Spleen (tissue), 11 donors: ENCODE measurements at regions not wholly inside any gene's neighbourhood (a gene's known extent, or its start where the extent isn't known, plus 50 kb on each side); places are given as distances from the start of the nearest gene placed in this dataset.

Experiments used
- DNase-seq: peaks from one replicate; pipeline ENCODE4 v3.0.0-alpha.2; 2020
- H3K27ac ChIP-seq, 8 donors: fragments of 200-600 bp; sonication (generic) in 7 of 8; 1 replicate in 4 of 8; 2 replicates in 4 of 8; pipeline versions ENCODE4 v1.5.0 to v1.8.0; 2016 to 2021; ENCODE audit warnings: inconsistent platforms in 4 of 8, mild to moderate bottlenecking in 4 of 8, moderate library complexity in 1 of 8
- H3K27me3 ChIP-seq, 7 donors: fragments of 200-600 bp; sonication (generic) in 6 of 7; replicated peaks in 1 of 7; 1 replicate in 4 of 7; 2 replicates in 3 of 7; pipeline versions ENCODE4 v1.5.0 to v1.8.0; 2016 to 2021; ENCODE audit warnings: inconsistent platforms in 3 of 7, mild to moderate bottlenecking in 1 of 7
- H3K36me3 ChIP-seq, 6 donors: fragments of 200-600 bp; sonication (generic) in 5 of 6; 1 replicate in 4 of 6; 2 replicates in 2 of 6; pipeline versions ENCODE4 v1.5.0 to v1.8.0; 2016 to 2021; ENCODE audit warnings: inconsistent platforms in 2 of 6
- H3K4me1 ChIP-seq, 6 donors: fragments of 200-600 bp; sonication (generic) in 5 of 6; 1 replicate in 3 of 6; 2 replicates in 3 of 6; pipeline versions ENCODE4 v1.5.0 to v1.8.0; 2016 to 2021; ENCODE audit warnings: inconsistent platforms in 3 of 6
- H3K4me3 ChIP-seq, 8 donors: fragments of 200-600 bp; sonication (generic) in 7 of 8; 1 replicate in 4 of 8; 2 replicates in 4 of 8; pipeline versions ENCODE4 v1.5.0 to v1.8.0; 2016 to 2021; ENCODE audit warnings: inconsistent platforms in 4 of 8, mild to moderate bottlenecking in 4 of 8, moderate library complexity in 2 of 8
- H3K9me3 ChIP-seq, 8 donors: fragments of 200-600 bp; sonication (generic) in 7 of 8; 1 replicate in 4 of 8; 2 replicates in 4 of 8; pipeline versions ENCODE4 v1.5.0 to v1.8.0; 2016 to 2021; ENCODE audit warnings: inconsistent platforms in 4 of 8
- POLR2A ChIP-seq, 3 donors: fragments of 450-650 bp; IDR thresholded peaks; one replicate each; pipeline ENCODE4 v1.5.1; 2017; ENCODE audit warnings: antibody characterized with exemption in 3 of 3, mild to moderate bottlenecking in 1 of 3
- POLR2AphosphoS5 ChIP-seq, 3 donors: sonication (generic); formaldehyde crosslinking; IDR thresholded peaks; one replicate each; pipeline ENCODE4 v1.5.1; 2017; ENCODE audit warnings: antibody characterized with exemption in 3 of 3
- WGBS, 5 donors: extraction: QIAGEN DNeasy Blood & Tissue Kit in 3 of 5; methylation state at CpG; one replicate each; pipeline versions ENCODE4 v1.1.5 to v1.1.7; 2013 to 2018; 5-methylcytosine and 5-hydroxymethylcytosine counted together
- intact Hi-C: fragments of 100-400 bp; cut with DNase I; formaldehyde crosslinking; loops from one replicate; pipeline ENCODE4 v1.15.0; 2023; ENCODE audit warnings: low total_unique reads
- TF ChIP-seq, protein P1 (sequence below), 11 experiments: fragments of 200-600 bp in 7 of 11; fragments of 450-650 bp in 4 of 11; sonication (generic) in 4 of 11; IDR thresholded peaks in 8 of 11; conservative IDR thresholded peaks in 3 of 11; 1 replicate in 7 of 11; 2 replicates in 4 of 11; pipeline versions ENCODE4 v1.4.0 to v1.8.0; 2016 to 2021; ENCODE audit warnings: antibody characterized with exemption in 11 of 11, inconsistent platforms in 4 of 11, mild to moderate bottlenecking in 1 of 11
- donor health status: healthy with polysubstance abuse.
- donor health status: DM: no; HTN: no; CAD: no; lungs with moderate emphysema.
- donor health status: DM: no; HTN: no; CAD: no.
- donor health status: Bipolar disorder and iron deficiency.
- donor health status: healthy.
- donor health status: DM: no; HTN: no; CAD: no.
- donor health status: DM: yes; HTN: yes; CAD: no.

DNA sequence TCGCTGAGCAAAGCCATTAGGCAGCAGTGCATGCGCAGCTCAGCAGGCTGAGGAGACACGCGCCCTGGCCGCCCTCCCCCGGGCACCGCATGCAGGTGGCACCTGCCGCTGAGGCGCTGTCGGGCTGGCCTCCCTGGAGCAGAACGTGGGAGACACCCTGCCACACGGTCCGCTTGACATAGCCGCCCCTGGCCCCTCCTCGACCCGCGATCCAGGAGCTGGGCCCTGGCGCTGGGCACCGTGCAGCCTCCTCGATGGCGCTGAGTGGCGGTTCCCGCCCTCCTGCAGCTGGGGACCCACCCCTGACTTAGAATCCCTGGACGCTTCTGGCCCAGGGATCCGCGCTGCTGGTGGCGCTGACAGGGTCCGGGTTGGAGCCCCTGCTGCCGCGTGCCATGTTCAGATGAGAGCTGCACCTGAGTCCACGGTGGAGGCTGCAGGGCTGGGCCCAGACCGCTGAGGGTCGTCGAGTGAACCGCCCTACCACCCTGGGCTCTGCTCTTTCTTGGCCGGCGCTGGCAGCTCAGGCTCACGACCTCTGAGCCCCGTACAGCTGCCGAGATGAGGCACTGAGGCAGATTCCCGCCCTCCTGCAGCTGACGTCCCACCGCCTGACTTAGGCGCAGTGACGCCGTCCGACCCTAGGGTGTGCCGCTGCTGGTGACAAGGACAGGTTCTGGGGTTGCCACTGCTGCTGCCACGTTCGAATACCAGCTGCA lies 116.8 kb downstream of the OR13A1 start:
- H3K27me3 ChIP-seq: no peaks in the 10 kb centered on the region

DNA sequence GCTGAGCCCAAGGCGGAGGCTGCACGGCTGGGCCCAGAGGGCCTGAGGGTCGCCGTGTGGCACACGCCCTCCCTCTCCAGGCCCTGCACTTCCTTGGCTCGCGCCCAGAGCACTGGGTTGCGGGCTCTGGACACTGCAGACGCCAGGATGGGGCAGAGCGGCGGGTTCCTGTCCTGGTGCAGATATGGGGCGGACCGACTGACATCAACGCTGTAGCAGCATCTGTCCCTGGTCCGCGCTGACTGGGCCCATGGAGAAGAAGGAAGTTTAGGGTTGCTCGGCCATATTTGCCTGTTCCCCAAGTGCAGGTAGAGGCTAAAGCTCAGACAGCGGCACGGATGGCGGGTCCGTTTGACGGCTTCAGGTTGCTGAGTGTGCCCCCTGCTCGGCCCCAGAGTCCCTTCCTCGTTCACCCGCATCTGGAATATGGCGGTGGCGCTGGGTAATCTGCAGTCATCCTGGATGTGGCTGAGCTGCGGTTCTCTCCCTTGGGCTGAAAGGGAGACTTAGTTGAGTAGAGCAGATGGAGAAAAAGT lies 116.1 kb downstream of the OR13A1 start:
- 76 to 96% (median 83%) methylated on average over 12 to 28 of the region's 28 CpGs for WGBS, 5 donors
- no peak overlapping the region for H3K27ac ChIP-seq
- H3K27me3 ChIP-seq: no peaks in the 10 kb centered on the region
- no peaks in the 10 kb centered on the region for H3K4me1 ChIP-seq
- no peak for DNase-seq
- H3K4me3 ChIP-seq: no peak overlapping the region
- no peaks in the 10 kb centered on the region for H3K9me3 ChIP-seq
- TF ChIP-seq, protein P1, sequence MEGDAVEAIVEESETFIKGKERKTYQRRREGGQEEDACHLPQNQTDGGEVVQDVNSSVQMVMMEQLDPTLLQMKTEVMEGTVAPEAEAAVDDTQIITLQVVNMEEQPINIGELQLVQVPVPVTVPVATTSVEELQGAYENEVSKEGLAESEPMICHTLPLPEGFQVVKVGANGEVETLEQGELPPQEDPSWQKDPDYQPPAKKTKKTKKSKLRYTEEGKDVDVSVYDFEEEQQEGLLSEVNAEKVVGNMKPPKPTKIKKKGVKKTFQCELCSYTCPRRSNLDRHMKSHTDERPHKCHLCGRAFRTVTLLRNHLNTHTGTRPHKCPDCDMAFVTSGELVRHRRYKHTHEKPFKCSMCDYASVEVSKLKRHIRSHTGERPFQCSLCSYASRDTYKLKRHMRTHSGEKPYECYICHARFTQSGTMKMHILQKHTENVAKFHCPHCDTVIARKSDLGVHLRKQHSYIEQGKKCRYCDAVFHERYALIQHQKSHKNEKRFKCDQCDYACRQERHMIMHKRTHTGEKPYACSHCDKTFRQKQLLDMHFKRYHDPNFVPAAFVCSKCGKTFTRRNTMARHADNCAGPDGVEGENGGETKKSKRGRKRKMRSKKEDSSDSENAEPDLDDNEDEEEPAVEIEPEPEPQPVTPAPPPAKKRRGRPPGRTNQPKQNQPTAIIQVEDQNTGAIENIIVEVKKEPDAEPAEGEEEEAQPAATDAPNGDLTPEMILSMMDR (IDR thresholded peaks at IDR 0.05 in 8 of 11, conservative IDR thresholded peaks at IDR 0.05 in 3 of 11): no peak
- TF ChIP-seq POLR2A (IDR thresholded peaks at IDR 0.05) (no peak), POLR2AphosphoS5 (IDR thresholded peaks at IDR 0.05) (no peak)
- intact Hi-C loops: no loop called here
- H3K36me3 ChIP-seq: no peaks in the 10 kb centered on the region

More for the DNA sequence above, 116.8 kb downstream of the OR13A1 start:
- intact Hi-C loops: no loop called here
- Histone ChIP-seq H3K9me3 (no peaks in the 10 kb centered on the region), H3K4me1 (no peaks in the 10 kb centered on the region), H3K4me3 (no peak overlapping the region), H3K36me3 (no peaks in the 10 kb centered on the region), H3K27ac (no peak overlapping the region)
- no peak for TF ChIP-seq POLR2A (IDR thresholded peaks at IDR 0.05)
- TF ChIP-seq, protein P1 (IDR thresholded peaks at IDR 0.05 in 8 of 11, conservative IDR thresholded peaks at IDR 0.05 in 3 of 11): no peak
- TF ChIP-seq POLR2AphosphoS5 (IDR thresholded peaks at IDR 0.05): no peak
- 74 to 85% (median 83%) methylated on average over 25 to 50 of the region's 50 CpGs for WGBS, 5 donors
- no peak for DNase-seq

DNA sequence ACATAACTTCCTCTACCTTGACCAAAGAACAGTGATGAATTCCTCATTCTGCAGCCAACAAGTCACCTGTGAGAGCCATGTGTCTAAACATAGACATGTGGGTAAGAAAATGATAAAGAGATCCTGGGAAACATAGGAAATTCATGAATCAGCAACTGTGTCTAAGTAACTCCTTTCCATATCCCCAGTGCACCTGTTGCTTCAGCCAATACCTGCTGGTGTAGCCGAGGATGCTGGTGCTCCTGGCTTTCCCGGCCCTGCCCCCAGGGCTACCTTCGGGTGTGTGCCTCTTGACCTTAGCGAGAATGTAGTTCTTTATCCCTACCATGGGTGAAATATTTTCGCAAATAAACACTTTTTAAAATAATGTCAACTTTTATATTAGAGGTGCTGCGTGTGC lies 114.1 kb downstream of the OR13A1 start:
- Histone ChIP-seq H3K36me3 (no peaks in the 10 kb centered on the region), H3K27ac (no peak overlapping the region), H3K4me1 (no peaks in the 10 kb centered on the region), H3K4me3 (no peak overlapping the region), H3K27me3 (peaks cover 0 to 10% (median 0%) of the 10 kb centered on the region in 7 donors), H3K9me3 (no peaks in the 10 kb centered on the region)
- no peak for DNase-seq
- TF ChIP-seq POLR2A (IDR thresholded peaks at IDR 0.05) (no peak), POLR2AphosphoS5 (IDR thresholded peaks at IDR 0.05) (no peak)
- TF ChIP-seq, protein P1 (IDR thresholded peaks at IDR 0.05 in 8 of 11, conservative IDR thresholded peaks at IDR 0.05 in 3 of 11): no peak
- intact Hi-C loops: no loop called here
- 75 to 86% (median 84%) methylated on average over 6 of the region's 6 CpGs for WGBS, 5 donors

DNA sequence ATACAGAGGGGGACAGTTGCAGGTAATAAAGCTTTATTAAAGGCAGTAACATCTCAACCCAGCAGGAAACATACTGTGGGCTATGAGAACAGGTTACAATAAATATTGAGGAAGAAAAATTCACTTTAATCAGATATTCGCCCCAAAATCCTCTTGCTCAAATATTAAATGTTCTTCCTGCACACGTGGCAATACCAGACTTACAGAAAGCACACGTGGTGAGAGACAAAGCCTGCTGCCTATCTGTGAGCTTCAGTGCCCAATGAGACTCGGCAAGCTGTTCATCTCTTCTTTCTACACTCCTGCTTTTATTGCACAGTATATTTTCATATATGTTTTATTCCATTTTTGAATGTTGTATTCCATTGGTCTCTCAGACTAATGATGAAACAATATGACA lies 113.2 kb downstream of the OR13A1 start:
- Histone ChIP-seq H3K27ac (no peak overlapping the region), H3K4me3 (no peak overlapping the region), H3K36me3 (no peaks in the 10 kb centered on the region), H3K9me3 (no peaks in the 10 kb centered on the region), H3K27me3 (peaks cover 0 to 10% (median 0%) of the 10 kb centered on the region in 7 donors), H3K4me1 (no peaks in the 10 kb centered on the region)
- WGBS, 5 donors: 72 to 85% (median 82%) methylated on average over 4 of the region's 4 CpGs
- intact Hi-C loops: no loop called here
- no peak for DNase-seq
- TF ChIP-seq, protein P1 (IDR thresholded peaks at IDR 0.05 in 8 of 11, conservative IDR thresholded peaks at IDR 0.05 in 3 of 11): no peak
- TF ChIP-seq POLR2AphosphoS5 (IDR thresholded peaks at IDR 0.05): no peak
- no peak for TF ChIP-seq POLR2A (IDR thresholded peaks at IDR 0.05)
